PC-9 (cell line): ENCODE measurements at regions not wholly inside any gene's neighbourhood (a gene's known extent, or its start where the extent isn't known, plus 50 kb on each side); places are given as distances from the start of the nearest gene placed in this dataset.

Source experiments
- BruUV-seq: library from RNA; stranded (reverse); fragments of 400-500 nt; replicated peaks from 2 replicates; lab custom pipeline; 2021; lab: Mats Ljungman, UMichigan
- CTCF ChIA-PET: fragments of 300-600 bp; sonication (Branson Sonifier 250); formaldehyde crosslinking; loops from one replicate; lab custom pipeline; 2022; ENCODE audit warnings: antibody characterized with exemption; lab: Charles Lee
- POLR2A ChIA-PET: fragments of 300-600 bp; sonication (Branson Sonifier 250); formaldehyde crosslinking; loops from one replicate; lab custom pipeline; 2022; ENCODE audit warnings: antibody characterized with exemption; ENCODE audit not compliant: unreplicated experiment; lab: Charles Lee
- DNase-seq, 2 experiments: peaks; one replicate each; pipeline versions ENCODE4 v3.0.0 to v3.0.0-alpha.2; 2015 to 2022; ENCODE audit warnings: mixed read lengths in 1 of 2
- H2AFZ ChIP-seq: fragments of 200-600 bp; sonication (generic); 2 replicates; pipeline ENCODE4 v1.8.1; 2017; ENCODE audit warnings: antibody characterized with exemption
- H3F3A ChIP-seq: fragments of 200-600 bp; sonication (generic); 2 replicates; pipeline ENCODE4 v1.8.1; 2017; ENCODE audit warnings: antibody characterized with exemption, mild to moderate bottlenecking, low read depth; ENCODE audit not compliant: insufficient read depth
- H3K27ac ChIP-seq: fragments of 200-600 bp; sonication (generic); 2 replicates; pipeline ENCODE4 v1.6.1; 2016; ENCODE audit warnings: mixed run types
- H3K27me3 ChIP-seq: fragments of 200-600 bp; sonication (generic); 2 replicates; pipeline ENCODE4 v1.6.1; 2016; ENCODE audit warnings: low read depth, mixed run types; ENCODE audit not compliant: insufficient read depth
- H3K36me3 ChIP-seq: fragments of 200-600 bp; sonication (generic); 2 replicates; pipeline ENCODE4 v1.6.1; 2016; ENCODE audit warnings: low read depth, mixed run types
- H3K4me1 ChIP-seq: fragments of 200-600 bp; sonication (generic); replicated peaks from 2 replicates; pipeline ENCODE4 v1.6.1; 2016; ENCODE audit warnings: mixed run types; ENCODE audit not compliant: insufficient read depth
- H3K4me2 ChIP-seq: fragments of 200-600 bp; sonication (generic); 2 replicates; pipeline ENCODE4 v1.6.1; 2017; ENCODE audit warnings: mixed run types
- H3K4me3 ChIP-seq: fragments of 200-600 bp; sonication (generic); 2 replicates; pipeline ENCODE4 v1.6.1; 2016; ENCODE audit warnings: mixed run types
- H3K79me2 ChIP-seq: fragments of 200-600 bp; sonication (generic); 2 replicates; pipeline ENCODE4 v1.6.1; 2017; ENCODE audit warnings: low read depth, mixed run types
- H3K9me2 ChIP-seq: fragments of 200-600 bp; sonication (generic); 2 replicates; pipeline ENCODE4 v1.8.1; 2017; ENCODE audit warnings: mild to moderate bottlenecking; ENCODE audit not compliant: insufficient read depth
- H3K9me3 ChIP-seq: fragments of 200-600 bp; sonication (generic); 2 replicates; pipeline ENCODE4 v1.8.1; 2016; ENCODE audit warnings: low read depth; ENCODE audit not compliant: insufficient read depth
- H4K20me1 ChIP-seq: fragments of 200-600 bp; sonication (generic); 2 replicates; pipeline ENCODE4 v1.8.1; 2017; ENCODE audit not compliant: insufficient read depth
- EZH2 ChIP-seq: fragments of 200-600 bp; sonication (generic); IDR thresholded peaks from 2 replicates; pipeline ENCODE4 v1.8.0; 2017; ENCODE audit warnings: antibody characterized with exemption, low read depth
- intact Hi-C: fragments of 100-400 bp; cut with micrococcal nuclease; formaldehyde crosslinking; loops from one replicate; pipeline ENCODE4 v1.10.0; 2022; ENCODE audit not compliant: unreplicated experiment
- TF ChIP-seq, protein P1 (sequence below): fragments of 200-600 bp; sonication (generic); conservative IDR thresholded peaks from 2 replicates; pipeline ENCODE4 v1.6.1; 2017; ENCODE audit warnings: mixed run types, antibody characterized with exemption, mild to moderate bottlenecking, moderate library complexity

DNA sequence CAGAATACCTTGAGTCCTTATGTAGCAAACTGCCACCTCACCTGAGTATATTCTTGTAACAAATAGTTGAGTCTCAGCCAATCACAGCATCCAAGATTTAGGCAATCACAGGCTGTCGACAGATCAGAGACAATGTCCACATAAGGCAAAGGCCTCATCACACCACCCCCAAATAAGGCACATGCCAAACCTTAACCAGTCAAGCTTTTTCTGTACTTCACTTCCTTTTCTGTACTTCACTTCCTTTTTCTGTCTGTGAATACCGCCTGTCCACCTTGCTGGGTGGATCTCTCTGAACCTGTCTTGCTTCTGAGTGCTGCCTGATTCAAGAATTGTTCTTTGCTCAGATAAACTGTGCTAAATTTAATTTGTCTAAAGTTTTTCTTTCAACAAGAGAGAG is 210.4 kb upstream of the N4BP1 start:
- peaks cover 13% of the 10 kb centered on the region for H3K27me3 ChIP-seq
- no peaks in the 10 kb centered on the region for H3K79me2 ChIP-seq
- no TSS peak for BruUV-seq
- TF ChIP-seq, protein P1, sequence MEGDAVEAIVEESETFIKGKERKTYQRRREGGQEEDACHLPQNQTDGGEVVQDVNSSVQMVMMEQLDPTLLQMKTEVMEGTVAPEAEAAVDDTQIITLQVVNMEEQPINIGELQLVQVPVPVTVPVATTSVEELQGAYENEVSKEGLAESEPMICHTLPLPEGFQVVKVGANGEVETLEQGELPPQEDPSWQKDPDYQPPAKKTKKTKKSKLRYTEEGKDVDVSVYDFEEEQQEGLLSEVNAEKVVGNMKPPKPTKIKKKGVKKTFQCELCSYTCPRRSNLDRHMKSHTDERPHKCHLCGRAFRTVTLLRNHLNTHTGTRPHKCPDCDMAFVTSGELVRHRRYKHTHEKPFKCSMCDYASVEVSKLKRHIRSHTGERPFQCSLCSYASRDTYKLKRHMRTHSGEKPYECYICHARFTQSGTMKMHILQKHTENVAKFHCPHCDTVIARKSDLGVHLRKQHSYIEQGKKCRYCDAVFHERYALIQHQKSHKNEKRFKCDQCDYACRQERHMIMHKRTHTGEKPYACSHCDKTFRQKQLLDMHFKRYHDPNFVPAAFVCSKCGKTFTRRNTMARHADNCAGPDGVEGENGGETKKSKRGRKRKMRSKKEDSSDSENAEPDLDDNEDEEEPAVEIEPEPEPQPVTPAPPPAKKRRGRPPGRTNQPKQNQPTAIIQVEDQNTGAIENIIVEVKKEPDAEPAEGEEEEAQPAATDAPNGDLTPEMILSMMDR, result no peak
- TF ChIP-seq EZH2, result no peak
- H3K4me1 ChIP-seq, result no peaks in the 10 kb centered on the region
- ChIA-PET POLR2A (no interaction called here), CTCF (no interaction called here)
- H3K9me2 ChIP-seq, result no peaks in the 10 kb centered on the region
- no peak overlapping the region for H3K4me2 ChIP-seq
- no peaks in the 10 kb centered on the region for H3K9me3 ChIP-seq
- H4K20me1 ChIP-seq, result no peaks in the 10 kb centered on the region
- intact Hi-C loops, result no loop called here
- no peaks in the 10 kb centered on the region for H3K36me3 ChIP-seq
- H3K4me3 ChIP-seq, result no peak overlapping the region
- no peak overlapping the region for H3K27ac ChIP-seq
- H3F3A ChIP-seq, result no peaks in the 10 kb centered on the region
- no peak overlapping the region for H2AFZ ChIP-seq
- no peak for DNase-seq

DNA sequence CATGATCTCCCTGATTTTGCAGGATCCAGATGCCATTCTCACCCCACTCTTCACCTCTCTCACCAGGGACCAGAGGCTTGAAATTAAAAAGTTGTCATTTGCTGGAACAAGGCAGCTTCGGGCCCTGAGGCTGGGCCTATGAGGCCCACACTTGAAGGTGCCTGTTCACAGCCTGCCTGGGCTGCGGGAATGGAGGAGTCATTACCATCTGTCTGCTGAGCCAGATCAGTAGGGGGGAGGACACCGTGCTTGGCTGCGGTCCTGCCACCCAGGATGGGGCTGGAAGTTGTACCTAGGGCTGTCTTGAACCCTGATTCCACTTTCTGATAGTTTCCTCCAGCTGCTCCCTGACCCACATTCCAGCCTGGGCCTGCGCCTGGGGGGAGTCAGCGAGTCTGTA is 208.3 kb upstream of the N4BP1 start:
- intact Hi-C loops, result no loop called here
- Histone ChIP-seq H3K79me2 (no peaks in the 10 kb centered on the region), H3K9me2 (no peaks in the 10 kb centered on the region), H3K9me3 (no peaks in the 10 kb centered on the region), H3K36me3 (no peaks in the 10 kb centered on the region), H3K4me2 (no peak overlapping the region), H3K27me3 (peaks cover 30% of the 10 kb centered on the region), H3K4me3 (no peak overlapping the region), H4K20me1 (no peaks in the 10 kb centered on the region), H3K4me1 (no peaks in the 10 kb centered on the region), H2AFZ (no peak overlapping the region), H3F3A (no peaks in the 10 kb centered on the region), H3K27ac (no peak overlapping the region)
- CTCF ChIA-PET, result no interaction called here
- TF ChIP-seq, protein P1, result no peak
- TF ChIP-seq EZH2, result no peak
- BruUV-seq, result no TSS peak
- POLR2A ChIA-PET, result no interaction called here
- DNase-seq, result no peak

DNA sequence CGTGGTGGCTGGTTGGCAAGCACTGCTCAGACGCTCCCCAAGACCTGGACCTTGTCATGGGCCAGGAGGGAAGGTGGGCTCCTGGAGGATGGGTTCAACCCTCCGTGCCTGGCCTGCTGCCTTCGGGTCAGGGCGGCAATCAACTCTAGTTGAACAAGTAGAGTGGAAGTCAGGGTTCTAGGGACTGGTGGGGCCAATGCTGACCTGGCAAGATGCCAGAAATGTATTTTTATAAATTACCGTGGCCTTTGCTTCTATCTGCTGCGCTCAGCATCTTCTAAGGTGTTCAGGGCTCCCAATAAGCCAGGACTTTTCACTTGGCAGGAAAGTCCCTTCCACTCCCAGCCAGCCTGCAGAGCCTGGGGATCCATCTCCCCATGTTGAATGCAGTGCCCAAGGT is 207.1 kb upstream of the N4BP1 start:
- ChIA-PET CTCF (no interaction called here), POLR2A (no interaction called here)
- DNase-seq, result no peak
- H3K9me2 ChIP-seq, result no peaks in the 10 kb centered on the region
- no peaks in the 10 kb centered on the region for H3F3A ChIP-seq
- peaks cover 43% of the 10 kb centered on the region for H3K27me3 ChIP-seq
- no TSS peak for BruUV-seq
- H3K79me2 ChIP-seq, result no peaks in the 10 kb centered on the region
- H3K4me2 ChIP-seq, result no peak overlapping the region
- intact Hi-C loops, result no loop called here
- no peak for TF ChIP-seq EZH2
- TF ChIP-seq, protein P1, result no peak
- no peaks in the 10 kb centered on the region for H3K9me3 ChIP-seq
- H3K27ac ChIP-seq, result no peak overlapping the region
- no peak overlapping the region for H3K4me3 ChIP-seq
- no peaks in the 10 kb centered on the region for H3K4me1 ChIP-seq
- no peak overlapping the region for H2AFZ ChIP-seq
- H4K20me1 ChIP-seq, result no peaks in the 10 kb centered on the region
- no peaks in the 10 kb centered on the region for H3K36me3 ChIP-seq
